OCI-LY1 (cell line): ENCODE measurements at regions not wholly inside any gene's neighbourhood (a gene's known extent, or its start where the extent isn't known, plus 50 kb on each side); places are given as distances from the start of the nearest gene placed in this dataset.

Source experiments
- H2AFZ ChIP-seq: fragments of 200-600 bp; sonication (generic), shearing (Covaris generic); 2 replicates; pipeline ENCODE4 v1.6.0; 2014; ENCODE audit warnings: antibody characterized with exemption, mild to moderate bottlenecking, low read length
- H3F3A ChIP-seq: fragments of 200-600 bp; sonication (generic), shearing (Covaris generic); 2 replicates; pipeline ENCODE4 v1.6.0; 2014; ENCODE audit warnings: mild to moderate bottlenecking, antibody characterized with exemption, low read length, moderate library complexity; ENCODE audit not compliant: insufficient read depth
- H3K27ac ChIP-seq: fragments of 200-600 bp; sonication (generic); 2 replicates; pipeline ENCODE4 v1.5.1; 2014; ENCODE audit warnings: low read length, mixed run types, mild to moderate bottlenecking, low read depth; ENCODE audit not compliant: poor library complexity, severe bottlenecking
- H3K27me3 ChIP-seq: fragments of 200-600 bp; sonication (generic); 2 replicates; pipeline ENCODE4 v1.6.0; 2014; ENCODE audit warnings: antibody characterized with exemption, mild to moderate bottlenecking, low read length, moderate library complexity; ENCODE audit not compliant: insufficient read depth
- H3K36me3 ChIP-seq: fragments of 200-600 bp; sonication (generic); 2 replicates; pipeline ENCODE4 v1.6.1; 2014; ENCODE audit warnings: mild to moderate bottlenecking, antibody characterized with exemption, low read length, moderate library complexity, mixed read lengths; ENCODE audit not compliant: insufficient read depth
- H3K4me1 ChIP-seq: fragments of 200-600 bp; sonication (generic); 2 replicates; pipeline ENCODE4 v1.5.1; 2014; ENCODE audit warnings: mild to moderate bottlenecking, low read length, moderate library complexity; ENCODE audit not compliant: insufficient read depth, severe bottlenecking
- H3K4me2 ChIP-seq: fragments of 200-600 bp; sonication (generic), shearing (Covaris generic); 2 replicates; pipeline ENCODE4 v1.6.1; 2014; ENCODE audit warnings: low read length
- H3K4me3 ChIP-seq: fragments of 200-600 bp; sonication (generic); 2 replicates; pipeline ENCODE4 v1.5.1; 2014; ENCODE audit warnings: low read length, low read depth, mild to moderate bottlenecking, mixed read lengths; ENCODE audit not compliant: poor library complexity, severe bottlenecking
- H3K79me2 ChIP-seq: fragments of 200-600 bp; shearing (Covaris generic); 2 replicates; pipeline ENCODE4 v1.6.1; 2016; ENCODE audit warnings: mixed run types, low read length, mixed read lengths; ENCODE audit not compliant: insufficient read depth
- H3K9ac ChIP-seq: fragments of 200-600 bp; sonication (generic), shearing (Covaris generic); 2 replicates; pipeline ENCODE4 v1.6.1; 2014; ENCODE audit warnings: mild to moderate bottlenecking, low read length, mixed read lengths
- H3K9me2 ChIP-seq: fragments of 200-600 bp; sonication (generic), shearing (Covaris generic); 2 replicates; pipeline ENCODE4 v1.6.1; 2014; ENCODE audit warnings: low read depth, mild to moderate bottlenecking, low read length, mixed read lengths
- H3K9me3 ChIP-seq: fragments of 200-600 bp; shearing (Covaris generic); 2 replicates; pipeline ENCODE4 v1.6.1; 2014; ENCODE audit warnings: low read length, mixed read lengths
- H4K20me1 ChIP-seq: fragments of 200-600 bp; sonication (generic), shearing (Covaris generic); 2 replicates; pipeline ENCODE4 v1.6.0; 2016; ENCODE audit warnings: mild to moderate bottlenecking, low read length; ENCODE audit not compliant: insufficient read depth
- CTCF ChIP-seq: fragments of 200-600 bp; sonication (generic), shearing (Covaris generic); IDR thresholded peaks from 2 replicates; pipeline ENCODE4 v1.5.1; 2017; ENCODE audit warnings: mild to moderate bottlenecking, antibody characterized with exemption, low read length, moderate library complexity, mixed read lengths
- EZH2 ChIP-seq: fragments of 200-600 bp; sonication (generic), shearing (Covaris generic); IDR thresholded peaks from 2 replicates; pipeline ENCODE4 v1.8.0; 2017; ENCODE audit warnings: borderline replicate concordance, mixed run types, mild to moderate bottlenecking, antibody characterized with exemption, low read length, moderate library complexity, mixed read lengths

GRCh38 chr5:60007729-60008128 lies 114.2 kb upstream of the PDE4D start:
- no peaks in the 10 kb centered on the region for H3K79me2 ChIP-seq
- H3K4me1 ChIP-seq: peaks cover 8% of the 10 kb centered on the region
- H3K27ac ChIP-seq: no peak overlapping the region
- no peak overlapping the region for H3K9ac ChIP-seq
- H4K20me1 ChIP-seq: no peaks in the 10 kb centered on the region
- H3K4me2 ChIP-seq: no peak overlapping the region
- no peak overlapping the region for H3K4me3 ChIP-seq
- no peak for TF ChIP-seq CTCF
- no peak for TF ChIP-seq EZH2
- no peaks in the 10 kb centered on the region for H3K27me3 ChIP-seq
- H3K9me2 ChIP-seq: no peaks in the 10 kb centered on the region
- no peaks in the 10 kb centered on the region for H3K9me3 ChIP-seq
- no peaks in the 10 kb centered on the region for H3K36me3 ChIP-seq
- no peak overlapping the region for H2AFZ ChIP-seq
- H3F3A ChIP-seq: no peaks in the 10 kb centered on the region

GRCh38 chr5:59999056-59999455 lies 105.5 kb upstream of the PDE4D start:
- Histone ChIP-seq H3K9me3 (no peaks in the 10 kb centered on the region), H3K27me3 (no peaks in the 10 kb centered on the region), H3K79me2 (no peaks in the 10 kb centered on the region), H2AFZ (no peak overlapping the region), H3K4me3 (no peak overlapping the region), H3F3A (no peaks in the 10 kb centered on the region; the same call in 1 of the 2 replicates), H4K20me1 (no peaks in the 10 kb centered on the region), H3K27ac (no peak overlapping the region), H3K9ac (no peak overlapping the region), H3K36me3 (no peaks in the 10 kb centered on the region), H3K4me1 (no peaks in the 10 kb centered on the region), H3K9me2 (no peaks in the 10 kb centered on the region), H3K4me2 (no peak overlapping the region)
- TF ChIP-seq EZH2 (no peak), CTCF (no peak)

- Histone ChIP-seq H3K4me2 (no peak overlapping the region), H3F3A (no peaks in the 10 kb centered on the region), H3K27me3 (no peaks in the 10 kb centered on the region), H3K9me2 (no peaks in the 10 kb centered on the region), H4K20me1 (no peaks in the 10 kb centered on the region), H3K79me2 (no peaks in the 10 kb centered on the region), H3K4me1 (no peaks in the 10 kb centered on the region), H3K27ac (no peak overlapping the region), H2AFZ (no peak overlapping the region), H3K36me3 (no peaks in the 10 kb centered on the region), H3K9ac (no peak overlapping the region), H3K4me3 (no peak overlapping the region), H3K9me3 (no peaks in the 10 kb centered on the region)
- TF ChIP-seq CTCF (no peak), EZH2 (no peak)
Measured at GRCh38 chr5:59992206-59992605, 98.7 kb upstream of the PDE4D start.
